Activated CD4-positive, CD25-positive, alpha-beta regulatory T cell treated with anti-CD3 and anti-CD28 coated beads, Interleukin-2, amount 50 U/mL, for 16 hours (primary cell): ENCODE measurements at regions not wholly inside any gene's neighbourhood (a gene's known extent, or its start where the extent isn't known, plus 50 kb on each side); places are given as distances from the start of the nearest gene placed in this dataset.
"Not testable (repeated sequence)": the region's sequence is repeated elsewhere in the genome, so short reads cannot be mapped to it uniquely, and the experiment has no call there.

Experiments used
- DNase-seq: peaks from one replicate; pipeline ENCODE4 v3.0.0-alpha.2; 2020; ENCODE audit warnings: low read depth, low spot score

GRCh38 chr6:139904568-139904967 lies 530.1 kb upstream of the CITED2 start:
- no peak for DNase-seq

DNA sequence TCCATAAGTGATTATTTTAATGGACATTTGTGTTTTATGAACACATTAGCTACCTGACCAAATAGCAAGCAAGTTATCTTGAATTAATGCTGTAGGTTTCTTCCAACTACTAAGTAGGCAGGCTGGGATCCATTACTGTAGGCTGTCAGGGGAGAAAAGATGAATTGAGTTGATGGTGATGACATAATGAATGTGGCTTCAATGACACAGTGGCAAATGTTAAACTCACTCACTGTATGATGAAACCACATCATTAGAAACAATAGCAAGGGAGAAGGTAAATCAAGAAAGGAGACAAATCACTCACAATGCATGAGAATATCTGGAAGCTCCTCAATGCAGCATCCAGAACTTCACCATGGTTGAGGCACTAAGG lies 529.7 kb upstream of the CITED2 start:
- no peak for DNase-seq

GRCh38 chr6:139903411-139904157 lies 529.1 kb upstream of the CITED2 start:
- DNase-seq, result no peak

DNA sequence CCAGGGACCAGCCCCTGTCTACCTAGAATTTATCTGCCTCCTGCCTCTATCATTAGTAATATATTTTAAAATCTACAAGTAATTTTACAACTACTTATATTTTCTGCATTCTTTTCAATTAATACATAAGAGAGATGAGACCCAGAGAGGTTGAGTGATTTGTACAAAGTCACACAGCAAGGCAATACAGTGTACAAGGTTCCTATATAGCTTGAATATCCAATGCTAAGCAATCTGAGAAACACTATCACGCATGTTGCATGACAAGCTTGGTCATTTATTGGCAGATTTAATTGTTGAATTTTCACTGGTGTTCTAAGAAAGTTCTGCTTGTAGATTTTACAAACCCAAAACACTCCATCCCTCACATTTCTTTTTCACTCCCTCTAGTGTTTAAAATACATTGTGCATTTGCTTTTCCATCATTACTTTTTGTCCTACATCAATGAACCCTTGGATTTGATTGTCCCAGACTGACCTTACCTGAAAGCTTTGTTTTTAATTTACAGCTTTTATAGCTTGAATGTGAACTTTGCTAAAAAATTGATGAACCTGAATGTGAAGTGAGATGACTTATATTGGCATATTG lies 520.9 kb upstream of the CITED2 start:
- DNase-seq, result no peak

DNA sequence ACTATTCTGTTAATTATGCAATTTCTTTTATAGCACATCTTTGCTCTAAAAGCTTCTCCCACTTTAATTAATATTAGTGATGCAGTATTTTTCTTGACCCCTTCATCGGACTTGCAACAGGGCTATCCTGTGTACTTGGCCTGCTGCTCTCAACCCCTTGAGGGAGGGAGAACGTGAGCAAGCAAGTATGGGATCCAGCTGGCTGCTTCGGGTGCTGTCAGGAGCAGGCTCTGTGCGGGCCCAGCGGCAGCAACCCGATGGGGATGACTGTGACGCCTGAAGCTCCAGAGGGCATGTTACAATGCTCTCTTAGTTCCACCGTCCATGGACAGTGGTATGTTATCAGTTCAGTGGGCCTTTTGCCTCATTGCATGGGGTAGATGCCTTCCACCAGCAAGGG lies 519.8 kb upstream of the CITED2 start:
- no peak for DNase-seq

GRCh38 chr6:139891471-139891870 lies 517.0 kb upstream of the CITED2 start:
- DNase-seq, result no peak

DNA sequence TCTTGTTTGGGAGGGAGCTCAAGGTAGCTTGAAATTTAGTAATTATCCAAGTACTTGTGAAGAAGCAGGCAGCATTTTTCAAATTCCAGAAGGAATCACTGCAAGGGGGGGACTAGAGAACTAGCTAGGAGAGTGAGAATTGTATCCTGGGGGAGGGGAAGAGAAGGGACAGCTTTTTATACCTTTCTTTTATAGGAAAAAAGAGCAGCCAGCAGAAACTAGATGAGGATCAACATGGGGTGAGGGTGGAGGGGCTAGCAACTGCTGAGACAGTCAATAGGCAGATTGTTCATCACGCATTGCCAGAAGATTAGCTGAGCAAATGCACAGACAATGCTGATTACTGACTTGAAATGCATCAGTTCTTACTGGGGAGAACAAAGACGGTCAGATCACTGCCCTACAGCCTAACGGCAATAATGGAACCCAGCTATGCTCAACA lies 514.3 kb upstream of the CITED2 start:
- no peak for DNase-seq

DNA sequence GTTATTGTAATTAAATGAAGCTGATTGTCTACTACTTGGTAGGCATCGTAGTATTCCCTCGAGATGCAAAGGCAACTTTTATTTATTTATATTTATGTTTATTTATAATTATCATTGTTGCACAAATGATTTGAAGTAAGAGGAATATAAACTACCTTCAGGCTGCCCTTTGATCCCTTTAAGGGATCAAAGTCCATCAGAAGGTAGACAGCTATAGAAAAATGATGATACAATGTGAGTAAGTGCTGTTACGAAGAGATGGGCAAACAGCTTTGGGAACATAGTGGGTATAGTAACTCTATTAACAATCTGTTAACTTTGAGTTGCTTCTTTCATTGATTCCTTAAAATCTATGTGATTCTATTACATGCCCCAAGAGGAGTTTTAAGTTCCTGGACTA lies 512.8 kb upstream of the CITED2 start:
- DNase-seq, result no peak

GRCh38 chr6:139886396-139886795 lies 511.9 kb upstream of the CITED2 start:
- no peak for DNase-seq

- no peak for DNase-seq
These were observed 511.5 kb upstream of the CITED2 start for GRCh38 chr6:139885909-139886308.

GRCh38 chr6:139883776-139884175 lies 509.3 kb upstream of the CITED2 start:
- no peak for DNase-seq

- DNase-seq, result no peak
These were observed 508.7 kb upstream of the CITED2 start for GRCh38 chr6:139882977-139883728.

GRCh38 chr6:139882234-139882633 lies 507.8 kb upstream of the CITED2 start:
- no peak for DNase-seq

DNA sequence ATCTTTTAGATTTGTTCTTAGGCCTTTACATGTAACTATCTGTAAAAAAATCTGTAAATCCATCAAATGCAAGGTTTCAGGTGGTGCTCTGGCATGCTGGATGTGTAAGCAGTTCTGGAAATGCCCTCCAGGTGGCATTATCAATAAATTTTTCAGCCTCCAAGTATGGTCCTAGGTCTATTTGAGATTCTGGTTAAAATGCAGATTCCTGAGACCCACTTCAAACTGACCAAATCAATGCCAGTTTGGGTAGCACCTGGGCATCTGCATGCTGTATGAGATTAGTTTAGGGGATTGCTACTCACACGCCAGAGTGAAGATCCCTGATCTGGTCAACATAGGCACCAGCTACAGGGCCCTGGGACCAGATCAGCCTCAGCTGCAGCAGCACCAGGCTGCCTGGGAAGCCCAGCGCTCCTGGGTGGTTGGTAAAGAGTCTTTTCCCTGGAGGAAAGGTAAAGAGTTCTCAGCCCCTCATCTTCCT lies 507.3 kb upstream of the CITED2 start:
- no peak for DNase-seq

- no peak for DNase-seq
These were observed 506.8 kb upstream of the CITED2 start for GRCh38 chr6:139881236-139881635.

DNA sequence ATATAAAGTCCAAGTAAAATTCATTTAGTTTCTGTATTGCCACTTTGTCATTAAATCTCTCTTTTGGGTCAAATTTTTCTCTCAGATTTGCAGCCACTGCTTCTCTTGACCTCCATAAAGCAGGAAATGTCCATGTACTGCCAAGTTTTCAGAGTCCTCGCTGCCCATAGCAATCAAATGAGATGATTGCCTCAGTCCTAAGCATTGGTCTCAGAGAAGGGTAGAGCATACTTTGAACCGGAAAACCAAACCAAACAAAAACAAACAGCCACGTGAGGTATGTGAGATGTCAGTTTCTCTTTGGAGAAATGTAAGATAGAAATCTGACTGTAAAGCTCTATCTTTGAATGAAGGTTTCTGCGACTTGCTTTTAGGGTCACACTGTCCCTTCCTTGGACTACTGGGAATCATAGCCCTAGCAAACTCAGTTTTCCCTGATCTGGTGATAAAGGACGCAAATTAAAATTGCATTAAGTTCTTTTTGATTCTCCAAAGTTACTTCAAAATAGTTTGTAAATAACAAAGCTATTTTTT lies 505.4 kb upstream of the CITED2 start:
- no peak for DNase-seq

DNA sequence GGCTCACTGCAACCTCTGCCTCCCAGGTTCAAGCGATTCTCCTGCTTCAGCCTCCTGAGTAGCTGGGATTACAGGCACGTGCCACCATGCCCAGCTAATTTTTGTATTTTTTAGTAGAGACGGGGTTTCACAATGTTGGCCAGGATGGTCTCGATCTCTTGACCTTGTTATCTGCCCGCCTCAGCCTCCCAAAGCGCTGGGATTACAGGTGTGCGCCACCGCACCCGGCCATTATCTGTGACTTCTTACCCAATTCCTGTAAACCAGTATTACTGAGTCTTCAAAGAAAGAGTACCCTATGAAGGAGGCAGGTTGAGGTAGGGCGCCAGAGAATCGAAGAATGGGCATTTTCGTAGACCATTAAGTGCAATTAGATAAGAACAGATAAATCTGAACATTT lies 504.8 kb upstream of the CITED2 start:
- DNase-seq, result not testable (repeated sequence)

DNA sequence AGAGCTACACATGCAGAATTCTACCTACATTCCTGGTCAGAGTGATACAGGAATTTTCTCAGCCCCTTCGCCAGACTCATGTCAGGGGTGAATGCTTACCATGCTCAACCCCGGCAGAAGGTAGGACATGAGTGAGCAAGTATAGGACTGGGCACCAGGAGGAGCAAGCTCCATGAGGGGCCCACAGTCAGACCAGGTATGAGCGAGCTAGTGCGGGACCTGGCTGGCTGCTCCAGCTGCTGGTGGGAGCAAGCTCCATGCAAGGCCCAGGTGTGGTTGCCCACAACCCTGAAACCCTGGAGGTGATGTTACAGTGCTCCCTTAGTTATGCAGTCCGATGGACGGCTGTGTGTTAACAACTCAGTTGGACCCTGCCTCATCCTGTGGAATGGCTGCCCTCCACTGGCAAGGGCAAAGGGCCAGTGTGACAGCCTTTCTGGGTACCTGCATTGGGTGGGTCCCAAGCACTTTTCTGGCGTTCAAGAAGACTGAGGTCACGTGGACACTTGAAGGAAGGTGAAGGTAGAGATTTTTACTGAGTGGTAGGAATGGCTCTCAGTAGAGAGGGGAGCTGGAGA lies 503.5 kb upstream of the CITED2 start:
- no peak for DNase-seq

GRCh38 chr6:139872665-139873064 lies 498.2 kb upstream of the CITED2 start:
- DNase-seq, result no peak

GRCh38 chr6:139871803-139872510 lies 497.5 kb upstream of the CITED2 start:
- no peak for DNase-seq

GRCh38 chr6:139871165-139871710 lies 496.8 kb upstream of the CITED2 start:
- no peak for DNase-seq
